IMR-90 (cell line): ENCODE measurements at regions not wholly inside any gene's neighbourhood (a gene's known extent, or its start where the extent isn't known, plus 50 kb on each side); places are given as distances from the start of the nearest gene placed in this dataset.

Experiments used
- ATAC-seq: fragments of 200-7000 bp; cut with Tn5 transposase; 2 replicates; pipeline ENCODE4 v1.9.1; 2020; ENCODE audit warnings: low read depth, mild to moderate bottlenecking, moderate library complexity
- BruUV-seq: library from RNA; stranded (reverse); fragments of 400-500 nt; replicated peaks from 2 replicates; lab custom pipeline; 2021; lab: Mats Ljungman, UMichigan
- CTCF ChIA-PET: fragments of 300-600 bp; formaldehyde crosslinking; extraction: SDS; loops from one replicate; lab custom pipeline; 2021; ENCODE audit warnings: antibody characterized with exemption; lab: Yijun Ruan, JAX
- POLR2A ChIA-PET: fragments of 300-600 bp; sonication (Branson Sonifier 250); formaldehyde crosslinking; loops from one replicate; lab custom pipeline; 2022; ENCODE audit warnings: antibody characterized with exemption; ENCODE audit not compliant: unreplicated experiment; lab: Charles Lee
- DNase-seq: peaks from one replicate; pipeline ENCODE4 v3.0.0; 2013
- H2AFZ ChIP-seq: replicated peaks from 2 replicates; pipeline ENCODE3; 2013; ENCODE audit warnings: low read length, mild to moderate bottlenecking; ENCODE audit not compliant: poor library complexity
- H2AK5ac ChIP-seq: 2 replicates; pipeline ENCODE4 v1.6.1; 2013; ENCODE audit warnings: low read depth, low read length, inconsistent platforms
- H2AK9ac ChIP-seq: replicated peaks from 2 replicates; pipeline ENCODE3; 2013; ENCODE audit warnings: mild to moderate bottlenecking, low read depth, low read length, moderate library complexity; ENCODE audit not compliant: poor library complexity
- H2BK120ac ChIP-seq: 2 replicates; pipeline ENCODE4 v1.6.1; 2013; ENCODE audit warnings: low read depth, low read length, inconsistent platforms
- H2BK15ac ChIP-seq: 3 replicates; pipeline ENCODE4 v1.6.1; 2013; ENCODE audit warnings: low read depth, low read length, inconsistent platforms
- H2BK20ac ChIP-seq: 2 replicates; pipeline ENCODE4 v1.6.1; 2013; ENCODE audit warnings: low read depth, mild to moderate bottlenecking, inconsistent platforms, low read length, moderate library complexity
- H2BK5ac ChIP-seq: 2 replicates; pipeline ENCODE4 v1.6.1; 2013; ENCODE audit warnings: mild to moderate bottlenecking, low read depth, low read length, inconsistent platforms; ENCODE audit not compliant: poor library complexity, severe bottlenecking
- H3K14ac ChIP-seq: replicated peaks from 2 replicates; pipeline ENCODE4 v1.6.1; 2013; ENCODE audit warnings: low read depth, low read length, inconsistent platforms
- H3K18ac ChIP-seq: 2 replicates; pipeline ENCODE4 v1.6.1; 2013; ENCODE audit warnings: low read depth, low read length, control low read depth
- H3K23ac ChIP-seq: 2 replicates; pipeline ENCODE4 v1.6.1; 2013; ENCODE audit warnings: low read depth, low read length, inconsistent platforms
- H3K27ac ChIP-seq: 2 replicates; pipeline ENCODE4 v1.5.1; 2013; ENCODE audit warnings: mild to moderate bottlenecking, control low read depth, low read length; ENCODE audit not compliant: insufficient read depth
- H3K27me3 ChIP-seq: 2 replicates; pipeline ENCODE4 v1.6.1; 2013; ENCODE audit warnings: low read length; ENCODE audit not compliant: control insufficient read depth, insufficient read depth
- H3K36me3 ChIP-seq: 2 replicates; pipeline ENCODE4 v1.6.1; 2013; ENCODE audit warnings: low read length, mixed read lengths; ENCODE audit not compliant: control insufficient read depth, insufficient read depth
- H3K4ac ChIP-seq: 2 replicates; pipeline ENCODE4 v1.6.1; 2013; ENCODE audit warnings: low read depth, low read length, inconsistent platforms
- H3K4me1 ChIP-seq: 2 replicates; pipeline ENCODE4 v1.6.1; 2013; ENCODE audit warnings: low read length, mixed read lengths; ENCODE audit not compliant: control insufficient read depth, insufficient read depth
- H3K4me2 ChIP-seq: 2 replicates; pipeline ENCODE4 v1.6.1; 2013; ENCODE audit warnings: low read depth, mild to moderate bottlenecking, control low read depth, low read length, moderate library complexity
- H3K4me3 ChIP-seq: 2 replicates; pipeline ENCODE4 v1.5.1; 2013; ENCODE audit warnings: low read depth, mild to moderate bottlenecking, control low read depth, low read length, moderate library complexity; ENCODE audit not compliant: insufficient read depth
- H3K56ac ChIP-seq: 2 replicates; pipeline ENCODE4 v1.6.1; 2013; ENCODE audit warnings: low read length, inconsistent platforms; ENCODE audit not compliant: insufficient read depth; ENCODE audit errors: extremely low read depth
- H3K79me1 ChIP-seq, 2 experiments: 2 replicates each; pipeline ENCODE4 v1.6.1; 2013; ENCODE audit warnings: low read length in 2 of 2, inconsistent platforms in 1 of 2, low read depth in 1 of 2
- H3K9ac ChIP-seq: 2 replicates; pipeline ENCODE4 v1.6.1; 2013; ENCODE audit warnings: low read depth, low read length, control low read depth
- H3K9me1 ChIP-seq: 2 replicates; pipeline ENCODE4 v1.6.1; 2013; ENCODE audit warnings: low read length, inconsistent platforms; ENCODE audit not compliant: insufficient read depth
- H3K9me3 ChIP-seq: 2 replicates; pipeline ENCODE4 v1.6.1; 2013; ENCODE audit warnings: low read length; ENCODE audit not compliant: control insufficient read depth, insufficient read depth
- H4K20me1 ChIP-seq: 2 replicates; pipeline ENCODE4 v1.6.1; 2013; ENCODE audit warnings: low read length, inconsistent platforms; ENCODE audit not compliant: insufficient read depth
- H4K5ac ChIP-seq: 2 replicates; pipeline ENCODE4 v1.6.1; 2013; ENCODE audit warnings: mild to moderate bottlenecking, low read depth, low read length, control low read depth
- H4K8ac ChIP-seq, 2 experiments: 2 replicates each; pipeline ENCODE4 v1.6.1; 2013; ENCODE audit warnings: low read depth in 2 of 2, low read length in 2 of 2, control low read depth in 1 of 2, inconsistent platforms in 1 of 2
- H4K91ac ChIP-seq: 2 replicates; pipeline ENCODE4 v1.6.1; 2013; ENCODE audit warnings: low read depth, low read length, inconsistent platforms; ENCODE audit not compliant: insufficient read depth
- FOS ChIP-seq: fragments of 150-350 bp; IDR thresholded peaks from 2 replicates; pipeline ENCODE4 v1.6.1; 2016; ENCODE audit warnings: low read depth, low read length
- WGBS, 2 experiments: methylation state at CpG; one replicate each; pipeline versions ENCODE4 v1.1.5 to v1.1.7; 2013; ENCODE audit warnings: missing lambda C conversion rate in 2 of 2; ENCODE audit not compliant: insufficient read length in 1 of 2; ENCODE audit errors: extremely low coverage in 2 of 2; 5-methylcytosine and 5-hydroxymethylcytosine counted together
- dilution Hi-C: fragments of 300-500 bp; cut with HindIII; formaldehyde crosslinking; loops from one replicate; pipeline ENCODE4 v1.14.3; 2018; ENCODE audit warnings: low sequenced_read_pairs; ENCODE audit not compliant: unreplicated experiment
- in situ Hi-C: fragments of 300-500 bp; cut with MboI; formaldehyde crosslinking; loops from 3 replicates; pipeline ENCODE4 v1.14.3; 2019; ENCODE audit warnings: low sequenced_read_pairs, inconsistent platforms, mixed read lengths
- intact Hi-C: fragments of 100-400 bp; cut with micrococcal nuclease; formaldehyde crosslinking; loops from 2 replicates; pipeline ENCODE4 v1.10.0; 2022

DNA sequence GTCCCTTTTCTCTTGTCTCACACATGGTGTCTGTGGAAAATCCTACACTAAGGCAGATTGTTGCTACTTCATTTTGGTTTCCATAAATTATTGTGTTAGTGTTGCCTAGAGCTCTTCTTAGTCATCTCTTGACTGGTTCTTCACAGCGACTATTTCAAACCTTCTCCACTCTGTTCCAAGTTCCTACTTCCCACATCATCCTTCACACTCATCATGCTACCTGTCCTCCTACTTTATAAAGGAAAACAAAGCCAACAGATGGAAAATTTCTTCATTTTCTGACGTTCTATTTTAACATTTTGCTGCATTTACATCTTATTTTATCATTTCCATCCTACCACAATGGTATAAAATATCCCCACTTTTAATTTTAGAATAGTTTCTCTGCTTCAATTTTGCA is 614.1 kb downstream of the LMO7 start:
- no peak overlapping the region for H3K4me2 ChIP-seq
- no peak overlapping the region for H3K27ac ChIP-seq
- no peak overlapping the region for H2BK15ac ChIP-seq
- H4K91ac ChIP-seq, result no peak overlapping the region
- no peak for TF ChIP-seq FOS
- no peak overlapping the region for H2AK5ac ChIP-seq
- H2BK5ac ChIP-seq, result no peak overlapping the region
- intact Hi-C loops (no loop called here), in situ Hi-C loops (no loop called here), dilution Hi-C loops (no loop called here)
- 14% methylated on average over 1 of the region's 2 CpGs; no CpG with 5 or more reads in 1 of the 2 experiments for WGBS, 2 experiments
- no peaks in the 10 kb centered on the region for H3K9me1 ChIP-seq
- no peaks in the 10 kb centered on the region for H3K79me1 ChIP-seq
- no peak overlapping the region for H3K9ac ChIP-seq
- no peak overlapping the region for H2BK120ac ChIP-seq
- POLR2A ChIA-PET, result no interaction called here
- no peaks in the 10 kb centered on the region for H3K4me1 ChIP-seq
- ATAC-seq (no peak), DNase-seq (no peak)
- no peaks in the 10 kb centered on the region for H4K20me1 ChIP-seq
- no peak overlapping the region for H3K4me3 ChIP-seq
- no TSS peak for BruUV-seq
- no peak overlapping the region for H3K23ac ChIP-seq
- no peak overlapping the region for H3K18ac ChIP-seq
- H3K27me3 ChIP-seq, result peaks cover 3% of the 10 kb centered on the region; the same call in 1 of the 2 replicates
- H3K56ac ChIP-seq, result no peak overlapping the region
- H2AK9ac ChIP-seq, result no peak overlapping the region
- no peak overlapping the region for H4K8ac ChIP-seq
- no peaks in the 10 kb centered on the region for H3K36me3 ChIP-seq
- no peaks in the 10 kb centered on the region for H3K9me3 ChIP-seq
- no peak overlapping the region for H3K4ac ChIP-seq
- H4K5ac ChIP-seq, result no peak overlapping the region
- H2AFZ ChIP-seq, result no peak overlapping the region
- H3K14ac ChIP-seq, result no peak overlapping the region
- CTCF ChIA-PET, result no interaction called here
- H2BK20ac ChIP-seq, result no peak overlapping the region
